GM12864 (cell line): ENCODE measurements at regions not wholly inside any gene's neighbourhood (a gene's known extent, or its start where the extent isn't known, plus 50 kb on each side); places are given as distances from the start of the nearest gene placed in this dataset.

Experiments
- DNase-seq: peaks from one replicate; pipeline ENCODE4 v3.0.0-alpha.2; 2011; ENCODE audit warnings: low read depth
- H3K4me3 ChIP-seq: 2 replicates; pipeline ENCODE4 v1.5.1; 2011; ENCODE audit warnings: mild to moderate bottlenecking, low read depth, low read length, control low read depth
- TF ChIP-seq, protein P1 (sequence below): IDR thresholded peaks from 2 replicates; pipeline ENCODE4 v1.5.1; 2011; ENCODE audit warnings: low read depth, mild to moderate bottlenecking, moderate library complexity, low read length, control low read depth, inconsistent platforms; ENCODE audit errors: missing control alignments

DNA sequence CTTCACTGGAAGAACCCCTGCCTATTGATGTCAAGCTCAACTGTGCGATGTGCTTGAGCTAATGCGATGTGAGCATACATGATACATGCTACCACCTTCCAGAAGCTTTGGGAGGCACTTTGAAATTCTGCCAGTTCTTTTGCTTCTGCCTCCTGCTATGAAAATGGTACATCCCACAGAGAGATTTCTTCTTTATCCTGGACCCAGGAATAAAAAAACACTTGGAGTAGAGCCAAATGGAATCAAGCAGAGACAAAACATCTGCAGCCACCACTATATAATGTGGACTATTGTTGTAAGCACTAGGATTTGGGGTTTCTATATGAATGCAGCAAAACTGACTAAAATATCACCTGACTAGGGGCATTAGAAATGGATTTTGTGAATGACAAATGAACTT, 119.9 kb upstream of the GAP43 start:
- no peak for DNase-seq
- TF ChIP-seq, protein P1, sequence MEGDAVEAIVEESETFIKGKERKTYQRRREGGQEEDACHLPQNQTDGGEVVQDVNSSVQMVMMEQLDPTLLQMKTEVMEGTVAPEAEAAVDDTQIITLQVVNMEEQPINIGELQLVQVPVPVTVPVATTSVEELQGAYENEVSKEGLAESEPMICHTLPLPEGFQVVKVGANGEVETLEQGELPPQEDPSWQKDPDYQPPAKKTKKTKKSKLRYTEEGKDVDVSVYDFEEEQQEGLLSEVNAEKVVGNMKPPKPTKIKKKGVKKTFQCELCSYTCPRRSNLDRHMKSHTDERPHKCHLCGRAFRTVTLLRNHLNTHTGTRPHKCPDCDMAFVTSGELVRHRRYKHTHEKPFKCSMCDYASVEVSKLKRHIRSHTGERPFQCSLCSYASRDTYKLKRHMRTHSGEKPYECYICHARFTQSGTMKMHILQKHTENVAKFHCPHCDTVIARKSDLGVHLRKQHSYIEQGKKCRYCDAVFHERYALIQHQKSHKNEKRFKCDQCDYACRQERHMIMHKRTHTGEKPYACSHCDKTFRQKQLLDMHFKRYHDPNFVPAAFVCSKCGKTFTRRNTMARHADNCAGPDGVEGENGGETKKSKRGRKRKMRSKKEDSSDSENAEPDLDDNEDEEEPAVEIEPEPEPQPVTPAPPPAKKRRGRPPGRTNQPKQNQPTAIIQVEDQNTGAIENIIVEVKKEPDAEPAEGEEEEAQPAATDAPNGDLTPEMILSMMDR = no peak
- H3K4me3 ChIP-seq = no peak overlapping the region

GRCh38 chr3:115508562-115508961, 114.7 kb upstream of the GAP43 start:
- DNase-seq = no peak
- TF ChIP-seq, protein P1 = no peak
- no peak overlapping the region for H3K4me3 ChIP-seq

GRCh38 chr3:115512565-115513415, 110.5 kb upstream of the GAP43 start:
- peak overlapping the region; percentile 34 for H3K4me3 ChIP-seq
- DNase-seq = no peak
- TF ChIP-seq, protein P1 = no peak

- TF ChIP-seq, protein P1 = no peak
- DNase-seq = no peak
- H3K4me3 ChIP-seq = no peak overlapping the region
Observed at GRCh38 chr3:115513416-115513800, 109.9 kb upstream of the GAP43 start.

DNA sequence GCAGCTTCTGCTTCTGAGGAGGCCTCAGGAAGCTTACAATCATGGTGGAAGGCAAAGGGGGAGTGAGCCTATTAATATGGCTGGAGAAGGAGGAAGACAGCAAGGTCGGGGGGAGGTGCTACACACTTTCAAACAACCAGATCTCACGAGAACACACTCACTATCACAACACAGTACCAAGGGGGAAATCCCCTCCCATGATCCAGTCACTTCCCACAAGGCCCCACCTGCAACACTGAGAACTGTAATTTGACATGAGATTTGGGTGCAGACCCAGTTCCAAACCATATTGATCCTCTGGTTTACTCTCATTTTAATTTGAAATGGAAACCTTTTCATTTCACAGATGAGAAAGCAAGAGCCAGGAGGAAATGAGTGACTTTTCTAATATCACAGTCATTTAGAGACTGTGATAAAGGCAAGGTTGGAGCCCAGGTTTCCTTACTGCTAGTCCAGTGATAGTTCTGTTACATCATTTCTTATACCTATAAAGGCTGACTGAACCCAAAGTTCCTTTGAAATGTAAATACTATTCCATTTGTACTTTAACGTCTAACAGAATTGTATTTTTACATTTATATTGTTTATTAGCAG, 105.8 kb upstream of the GAP43 start:
- no peak for DNase-seq
- TF ChIP-seq, protein P1 = no peak
- no peak overlapping the region for H3K4me3 ChIP-seq

DNA sequence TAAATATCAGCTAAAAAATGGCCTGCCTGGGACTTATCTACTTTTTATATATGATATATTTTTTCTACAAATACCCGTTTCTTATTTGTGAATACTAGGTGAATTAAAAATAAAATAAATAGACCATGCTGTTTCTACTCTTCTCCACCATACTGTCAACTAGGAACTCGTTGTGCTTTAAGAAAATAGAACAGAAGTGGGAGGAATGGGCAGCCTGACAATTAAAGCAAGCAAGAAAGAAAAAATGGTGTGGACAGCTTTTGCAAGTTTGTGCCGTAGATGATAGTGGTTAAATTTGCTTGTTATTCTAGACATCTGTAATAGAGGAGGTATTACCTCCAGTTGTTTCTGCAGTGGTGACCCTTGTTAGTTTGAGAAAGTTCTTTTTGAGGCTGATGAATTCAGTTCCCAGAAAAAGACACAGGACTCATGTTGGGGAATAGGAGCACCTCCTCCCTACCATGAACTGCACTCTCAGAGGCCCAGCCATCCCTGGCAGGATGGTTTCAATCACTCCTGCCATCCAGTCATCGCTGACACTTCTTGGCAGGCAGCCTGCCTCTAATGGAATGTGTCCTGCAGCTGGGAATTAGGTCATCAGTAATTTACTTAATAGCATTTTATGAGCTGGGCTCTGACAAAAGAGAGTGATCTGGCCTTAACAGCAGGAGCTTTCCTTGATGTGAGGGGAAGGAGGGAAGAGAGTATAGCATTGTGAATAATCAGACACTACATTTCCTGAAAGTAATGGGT, 105.0 kb upstream of the GAP43 start:
- TF ChIP-seq, protein P1 = no peak
- no peak for DNase-seq
- no peak overlapping the region for H3K4me3 ChIP-seq
